Panc1 (cell line): ENCODE measurements at regions not wholly inside any gene's neighbourhood (a gene's known extent, or its start where the extent isn't known, plus 50 kb on each side); places are given as distances from the start of the nearest gene placed in this dataset.

Experiments
- CTCF ChIP-seq: fragments of 450-650 bp; IDR thresholded peaks from 2 replicates; pipeline ENCODE4 v1.5.1; 2017; ENCODE audit warnings: mild to moderate bottlenecking
- POLR2AphosphoS5 ChIP-seq: IDR thresholded peaks from 2 replicates; pipeline ENCODE4 v1.6.1; 2012; ENCODE audit warnings: mild to moderate bottlenecking, low read depth, low read length, moderate library complexity
- REST ChIP-seq, 2 experiments: IDR thresholded peaks; 2 replicates each; pipeline ENCODE4 v1.6.1; 2011 to 2012; ENCODE audit warnings: low read depth in 2 of 2, control low read depth in 1 of 2, low read length in 1 of 2, mild to moderate bottlenecking in 1 of 2, moderate library complexity in 1 of 2; ENCODE audit not compliant: insufficient read depth in 1 of 2

GRCh38 chr11:98732947-98733346, 287.8 kb upstream of the CNTN5 start:
- TF ChIP-seq POLR2AphosphoS5 = no peak
- no peak for TF ChIP-seq CTCF
- no peak for TF ChIP-seq REST (IDR thresholded peaks at IDR 0.05; ENCODE audit: insufficient read depth in 1 of 2, low read depth in 2 of 2, low read length in 1 of 2)
